ENCODE measurements at regions not wholly inside any gene's neighbourhood (a gene's known extent, or its start where the extent isn't known, plus 50 kb on each side); places are given as distances from the start of the nearest gene placed in this dataset.

GRCh38 chr4:111982089-111982488 lies 163.2 kb upstream of the FAM241A start:
- TF ChIP-seq YY1 (IDR thresholded peaks at IDR 0.05; ENCODE audit: low read depth, low read length): no peak
- TF ChIP-seq POLR2AphosphoS5 (IDR thresholded peaks at IDR 0.05; ENCODE audit: low read length): no peak
- no peak for TF ChIP-seq EZH2 (IDR thresholded peaks at IDR 0.05; ENCODE audit: borderline replicate concordance, control insufficient read depth, low read depth, low read length)
- TF ChIP-seq CTCF (IDR thresholded peaks at IDR 0.05 in 2 of 3, conservative IDR thresholded peaks at IDR 0.05 in 1 of 3; ENCODE audit: control insufficient read depth in 2 of 3, extremely low read depth in 1 of 3, insufficient read depth in 1 of 3, low read depth in 3 of 3, low read length in 3 of 3): no peak
- no peak for TF ChIP-seq MEF2A (IDR thresholded peaks at IDR 0.05; ENCODE audit: insufficient read depth, low read depth, low read length)
- TF ChIP-seq ZNF687 (IDR thresholded peaks at IDR 0.05): no peak
- TF ChIP-seq ASH2L (IDR thresholded peaks at IDR 0.05; ENCODE audit: borderline replicate concordance, low read depth): no peak
